Fibroblast of skin of left biceps (primary cell): ENCODE measurements at regions not wholly inside any gene's neighbourhood (a gene's known extent, or its start where the extent isn't known, plus 50 kb on each side); places are given as distances from the start of the nearest gene placed in this dataset.

Experiments
- DNase-seq, 2 experiments: peaks; one replicate each; pipeline ENCODE4 v3.0.0-alpha.2; 2013; ENCODE audit warnings: low read depth in 2 of 2

DNA sequence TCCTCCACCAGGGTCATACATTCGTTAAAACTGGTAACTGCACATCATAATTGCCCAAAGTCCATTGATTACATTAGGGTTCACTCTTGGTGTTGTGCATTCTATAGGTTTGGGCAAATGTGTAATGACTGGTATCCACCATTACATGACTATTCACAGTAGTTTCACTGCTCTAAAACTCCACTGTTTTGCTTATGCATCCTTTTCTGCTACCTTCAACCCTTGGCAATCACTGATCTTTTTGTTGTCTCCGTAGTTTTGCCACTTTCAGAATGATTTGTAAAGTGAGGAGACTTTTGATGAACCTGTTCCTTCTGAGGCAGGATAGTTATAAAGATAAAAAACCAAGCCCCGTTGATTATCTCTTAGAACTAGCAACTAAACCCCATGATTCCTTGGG lies 187.3 kb upstream of the MCHR2 start:
- no peak for DNase-seq

- DNase-seq = no peak
These were observed 185.6 kb upstream of the MCHR2 start for GRCh38 chr6:100179576-100179975.

GRCh38 chr6:100177956-100178355 lies 183.9 kb upstream of the MCHR2 start:
- DNase-seq = no peak

GRCh38 chr6:100176951-100177710 lies 183.1 kb upstream of the MCHR2 start:
- DNase-seq = no peak

DNA sequence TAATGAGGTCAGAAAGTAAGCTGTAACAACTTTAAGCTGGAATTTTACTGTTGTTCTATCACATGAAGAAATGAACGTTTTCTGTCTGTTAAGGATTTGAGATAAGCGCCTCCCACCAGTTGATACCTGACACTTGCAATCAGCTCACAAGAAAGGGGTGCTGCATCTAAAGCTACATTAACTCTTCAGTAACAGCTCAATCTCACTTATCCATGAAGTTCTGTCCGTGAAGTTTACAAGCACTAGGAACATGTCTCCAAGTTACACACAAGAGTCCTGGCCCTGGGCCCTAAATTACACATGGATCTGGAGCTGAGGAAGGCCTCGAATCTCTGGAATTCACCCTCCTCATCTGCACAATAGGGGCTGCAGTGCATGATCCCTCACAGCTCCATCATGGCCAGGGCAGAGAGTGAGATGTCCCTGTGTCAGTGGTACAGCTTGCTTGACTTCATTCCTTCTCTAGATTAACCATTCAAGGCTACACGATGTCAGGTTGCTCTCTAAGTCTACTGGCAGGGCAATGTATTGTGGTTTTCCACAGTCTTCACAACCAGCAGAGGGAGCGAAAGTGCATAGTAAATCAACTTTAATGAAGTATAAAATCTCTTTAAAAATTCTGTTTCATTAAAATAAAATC lies 182.4 kb upstream of the MCHR2 start:
- peak; percentile 33 to 42 for DNase-seq

DNA sequence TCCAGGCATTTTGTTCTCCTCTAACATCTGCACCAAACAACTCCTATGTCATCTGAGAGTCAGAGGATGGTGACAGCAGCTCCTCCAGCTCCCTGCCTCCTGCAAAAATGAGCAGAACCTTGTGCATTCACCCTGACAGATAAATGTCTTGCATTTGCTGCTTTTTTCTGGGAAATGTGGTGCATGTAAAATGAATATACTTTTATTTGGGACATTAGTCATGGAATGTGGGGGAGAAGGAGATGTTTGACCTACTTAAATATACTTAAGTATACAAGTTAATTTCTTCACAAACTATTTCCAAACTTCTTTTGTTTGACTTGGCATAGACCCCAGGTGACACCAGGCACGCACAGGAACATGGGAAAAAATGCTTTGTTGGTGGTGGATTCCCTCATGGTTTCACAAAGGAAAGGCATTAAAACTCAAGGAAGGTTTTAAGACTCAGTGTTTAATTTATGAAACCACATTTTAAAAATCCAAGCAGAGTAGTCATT lies 181.8 kb upstream of the MCHR2 start:
- DNase-seq = peak; percentile 95 to 96

DNA sequence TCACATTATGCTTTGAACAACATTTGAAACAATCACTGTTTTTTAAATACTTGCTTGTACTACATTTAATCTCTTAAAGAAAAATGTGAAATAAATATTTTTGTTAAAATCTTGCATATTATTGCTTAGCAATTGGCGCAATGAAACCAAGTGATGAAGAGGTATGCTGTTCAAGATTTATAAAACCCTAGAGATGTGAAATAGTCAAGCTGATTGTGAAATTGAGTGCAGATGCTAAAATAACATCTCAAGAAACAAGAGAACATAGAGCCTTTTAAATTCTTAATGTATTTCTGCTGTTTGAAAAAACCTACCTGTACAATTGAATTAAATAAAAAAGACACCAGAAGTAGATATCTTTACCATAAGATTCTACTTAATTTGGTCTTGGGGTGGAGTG lies 179.2 kb upstream of the MCHR2 start:
- DNase-seq = peak in 1 of 2 experiments; percentile 34

GRCh38 chr6:100172322-100172713 lies 178.3 kb upstream of the MCHR2 start:
- no peak for DNase-seq

DNA sequence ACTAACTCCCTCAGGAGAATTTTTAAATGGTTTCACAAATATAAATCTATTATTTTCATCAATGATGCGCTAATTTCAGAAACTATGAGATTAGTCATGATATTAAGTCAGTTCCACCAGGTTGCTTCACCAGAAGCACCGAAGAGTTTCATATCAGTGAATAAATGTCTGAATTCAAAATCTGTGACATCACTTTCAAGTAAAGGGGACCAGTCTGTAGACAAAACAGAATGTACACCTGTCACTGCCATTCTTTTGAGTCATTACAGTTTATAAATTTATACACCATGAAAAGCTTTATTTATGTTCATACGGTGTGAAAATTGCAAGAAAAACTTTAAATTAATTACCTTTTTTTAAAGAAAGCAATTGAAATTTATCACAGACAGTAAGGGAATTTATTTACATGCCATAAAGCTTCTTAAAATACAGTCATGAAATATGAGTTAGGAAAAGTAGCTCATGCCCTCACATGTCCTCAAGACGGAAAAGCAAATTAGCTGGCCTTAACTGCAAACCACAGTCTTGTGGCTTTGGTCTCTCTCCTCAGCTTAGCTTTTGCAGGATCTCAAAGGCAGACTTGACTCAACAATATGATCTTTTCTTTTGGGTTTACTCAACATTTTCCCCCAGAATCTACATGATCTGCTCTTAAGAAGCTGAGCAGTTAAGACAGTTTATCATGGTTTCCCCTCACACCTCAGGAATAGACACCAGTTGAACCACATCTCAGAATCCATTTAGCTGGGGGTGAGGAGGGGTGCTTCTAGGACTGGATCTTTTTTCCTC lies 177.7 kb upstream of the MCHR2 start:
- peak; percentile 44 to 51 for DNase-seq

DNA sequence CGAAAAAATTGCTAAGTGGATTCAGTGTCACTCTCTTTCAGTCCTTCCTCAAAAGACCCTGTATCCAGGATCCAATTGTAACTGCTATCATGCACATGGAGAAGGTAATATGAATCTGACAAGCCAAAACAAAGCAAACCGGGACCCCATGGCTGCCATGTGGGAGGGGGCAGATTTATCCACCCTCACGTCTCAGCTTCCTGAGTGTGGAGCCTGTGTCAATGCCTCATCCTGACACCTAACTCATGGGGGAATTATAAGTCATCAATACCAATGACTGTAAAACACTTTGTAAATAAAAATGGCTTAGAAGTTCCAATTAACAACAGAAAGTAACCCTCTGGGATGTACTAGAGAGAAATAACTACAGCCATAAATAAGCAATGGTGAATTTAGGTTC lies 174.1 kb upstream of the MCHR2 start:
- DNase-seq = no peak

GRCh38 chr6:100167585-100167984 lies 173.6 kb upstream of the MCHR2 start:
- DNase-seq = no peak

GRCh38 chr6:100166956-100167355 lies 172.9 kb upstream of the MCHR2 start:
- DNase-seq = peak; percentile 92 to 95

GRCh38 chr6:100165442-100165841 lies 171.4 kb upstream of the MCHR2 start:
- no peak for DNase-seq

DNA sequence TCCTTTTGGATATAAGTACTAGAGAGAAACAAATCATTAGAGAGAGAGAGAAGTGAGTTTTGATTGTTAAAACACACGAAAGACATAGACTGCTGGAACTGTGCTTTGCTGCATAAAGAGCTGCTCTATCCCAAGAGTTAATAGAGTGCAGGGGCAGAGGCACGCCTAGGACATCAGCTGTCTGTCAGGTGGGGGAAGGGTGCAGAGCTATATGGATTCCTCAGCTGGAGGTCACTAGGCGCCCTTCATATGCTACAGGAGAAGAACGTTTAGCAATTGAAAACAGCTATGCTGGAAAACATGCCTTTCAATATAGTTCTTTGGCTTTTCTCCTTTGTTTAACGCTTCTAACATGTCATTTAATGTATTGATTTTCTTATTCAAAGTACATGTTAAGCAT lies 169.0 kb upstream of the MCHR2 start:
- no peak for DNase-seq

GRCh38 chr6:100161782-100162365 lies 167.9 kb upstream of the MCHR2 start:
- no peak for DNase-seq

GRCh38 chr6:100160930-100161329 lies 166.9 kb upstream of the MCHR2 start:
- no peak for DNase-seq

DNA sequence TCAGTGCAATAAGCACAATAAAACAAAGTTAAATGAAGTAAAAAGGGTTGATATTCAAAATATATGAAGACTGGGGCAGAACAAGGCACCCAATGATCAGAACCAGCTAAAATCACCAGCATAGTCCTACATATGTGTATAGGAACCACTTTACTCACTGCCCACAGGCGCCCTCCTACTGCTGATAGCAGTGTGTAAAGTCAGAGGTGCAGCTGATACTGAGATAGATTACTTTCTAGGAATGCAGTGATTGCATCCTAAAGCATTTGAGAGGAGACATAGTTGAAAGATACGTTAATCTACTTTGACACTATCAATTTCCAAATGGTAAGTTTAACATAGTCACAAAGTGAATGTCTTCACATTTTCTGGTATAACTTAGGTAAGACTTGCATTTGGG lies 161.1 kb upstream of the MCHR2 start:
- DNase-seq = no peak

GRCh38 chr6:100153636-100154275 lies 159.7 kb upstream of the MCHR2 start:
- no peak for DNase-seq

DNA sequence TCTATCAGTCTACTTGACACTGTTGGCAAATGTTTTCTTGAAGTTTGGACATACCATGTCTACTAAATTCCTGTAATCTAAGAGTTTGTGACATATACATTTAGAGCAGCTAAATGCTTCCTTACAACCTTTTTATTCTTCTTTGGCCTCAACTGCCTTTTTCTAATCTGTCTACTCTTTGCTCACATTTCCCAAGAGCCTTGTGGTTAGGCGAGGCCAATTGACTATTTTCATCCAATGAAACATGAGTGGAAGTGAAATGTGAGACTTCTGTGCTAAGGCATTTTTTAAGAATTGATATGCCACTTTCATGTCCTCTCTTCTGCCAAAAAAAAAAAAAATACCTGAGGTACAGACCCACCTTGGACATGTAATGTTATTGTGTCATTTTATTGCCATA lies 158.2 kb upstream of the MCHR2 start:
- DNase-seq = no peak

DNA sequence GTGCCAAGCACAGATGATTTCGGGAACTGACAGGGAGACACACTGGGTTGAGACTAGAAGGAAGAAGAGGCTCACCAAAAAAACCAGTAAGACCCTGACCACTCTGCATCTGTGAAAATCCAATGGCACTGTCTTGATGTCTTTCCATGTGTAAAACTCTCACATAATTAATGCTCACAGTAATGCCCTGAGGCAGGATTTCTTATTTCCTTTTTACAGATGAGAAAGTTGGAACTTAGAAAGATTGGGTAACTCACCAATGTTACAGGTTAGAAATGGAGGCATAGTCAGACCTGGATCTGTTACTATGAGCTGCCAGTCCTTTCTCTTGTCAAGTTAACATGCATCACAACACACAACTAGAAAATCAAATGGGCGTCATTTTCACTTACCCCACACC lies 151.0 kb upstream of the MCHR2 start:
- DNase-seq = no peak

DNA sequence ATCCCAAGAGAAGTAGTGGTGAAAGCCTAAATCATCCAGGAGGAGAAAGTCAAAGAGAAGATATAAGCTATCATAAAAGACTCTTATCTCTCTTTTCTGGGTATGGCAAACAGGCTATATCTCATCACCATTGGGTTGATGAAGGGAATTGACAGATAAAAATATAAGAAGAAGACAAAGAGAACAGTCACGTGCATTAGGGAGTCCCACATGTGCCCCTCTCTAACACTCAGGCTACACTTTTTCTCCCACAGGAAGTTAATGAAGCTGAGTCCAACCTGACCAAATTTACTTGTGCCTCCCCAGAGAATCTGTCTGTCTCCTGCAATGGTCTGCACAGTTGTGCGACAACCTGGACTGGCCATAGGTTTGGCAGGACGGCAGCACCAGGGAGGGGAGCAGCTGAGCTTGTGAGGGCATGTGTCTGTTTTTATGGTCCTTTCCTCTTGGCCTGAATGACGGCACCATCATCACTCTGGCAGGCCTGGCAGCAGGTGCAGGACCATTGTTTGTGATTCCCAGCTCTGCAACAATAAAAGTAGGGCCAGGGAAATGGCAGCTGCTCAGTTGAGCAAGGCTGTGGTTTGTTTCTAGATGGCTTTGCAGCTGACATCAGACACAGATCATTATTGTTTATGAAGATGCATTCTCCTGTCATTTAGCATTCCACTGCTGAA lies 144.5 kb upstream of the MCHR2 start:
- DNase-seq = no peak
